HFFc6 (cell line): ENCODE measurements at regions not wholly inside any gene's neighbourhood (a gene's known extent, or its start where the extent isn't known, plus 50 kb on each side); places are given as distances from the start of the nearest gene placed in this dataset.

Source experiments
- DNase-seq: peaks from one replicate; pipeline ENCODE4 v3.0.0-alpha.2; 2018
- H3K27ac Mint-ChIP-seq: 2 replicates; pipeline ENCODE4 v1.8.0; 2020; ENCODE audit warnings: mild to moderate bottlenecking, mixed read lengths
- H3K27me3 Mint-ChIP-seq: 2 replicates; pipeline ENCODE4 v1.8.0; 2021; ENCODE audit warnings: mild to moderate bottlenecking, moderate library complexity, mixed read lengths; ENCODE audit not compliant: insufficient read depth
- H3K36me3 Mint-ChIP-seq: 2 replicates; pipeline ENCODE4 v1.8.0; 2021; ENCODE audit warnings: low read depth, mixed read lengths
- H3K4me1 Mint-ChIP-seq: 2 replicates; pipeline ENCODE4 v1.8.0; 2020; ENCODE audit warnings: low read depth, mixed read lengths
- H3K4me3 Mint-ChIP-seq: 2 replicates; pipeline ENCODE4 v1.8.0; 2020; ENCODE audit warnings: mild to moderate bottlenecking, moderate library complexity, mixed read lengths
- H3K9me3 Mint-ChIP-seq: 2 replicates; pipeline ENCODE4 v1.8.0; 2020; ENCODE audit warnings: mild to moderate bottlenecking, mixed read lengths
- CTCF ChIP-seq: fragments of 200-600 bp; sonication (generic); IDR thresholded peaks from 2 replicates; pipeline ENCODE4 v1.5.0; 2021; ENCODE audit warnings: antibody characterized with exemption, mild to moderate bottlenecking

DNA sequence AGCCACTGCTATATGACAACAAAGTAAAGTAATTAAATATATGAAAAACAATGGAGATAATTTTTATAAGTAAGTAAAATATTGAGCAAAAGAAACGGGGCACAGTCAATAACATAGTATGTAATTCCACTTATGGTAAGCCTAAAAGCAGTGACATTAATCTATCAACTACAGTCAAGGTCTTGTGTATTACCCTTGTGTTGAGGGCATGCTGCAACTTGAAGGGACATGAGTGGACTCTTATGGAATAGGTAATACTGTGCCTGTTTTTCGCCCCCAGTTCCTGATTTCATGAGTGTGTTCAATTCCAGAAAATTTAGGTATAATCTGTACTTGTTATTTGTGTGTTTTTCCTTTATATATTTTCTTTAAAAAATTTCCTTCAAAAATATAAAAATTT is 201.3 kb upstream of the SLITRK6 start:
- H3K27ac Mint-ChIP-seq, result no peak overlapping the region
- DNase-seq, result no peak
- H3K9me3 Mint-ChIP-seq, result peaks cover 5% of the 10 kb centered on the region
- no peaks in the 10 kb centered on the region for H3K27me3 Mint-ChIP-seq
- no peaks in the 10 kb centered on the region for H3K4me1 Mint-ChIP-seq
- TF ChIP-seq CTCF, result no peak
- no peak overlapping the region for H3K4me3 Mint-ChIP-seq
- no peaks in the 10 kb centered on the region for H3K36me3 Mint-ChIP-seq

DNA sequence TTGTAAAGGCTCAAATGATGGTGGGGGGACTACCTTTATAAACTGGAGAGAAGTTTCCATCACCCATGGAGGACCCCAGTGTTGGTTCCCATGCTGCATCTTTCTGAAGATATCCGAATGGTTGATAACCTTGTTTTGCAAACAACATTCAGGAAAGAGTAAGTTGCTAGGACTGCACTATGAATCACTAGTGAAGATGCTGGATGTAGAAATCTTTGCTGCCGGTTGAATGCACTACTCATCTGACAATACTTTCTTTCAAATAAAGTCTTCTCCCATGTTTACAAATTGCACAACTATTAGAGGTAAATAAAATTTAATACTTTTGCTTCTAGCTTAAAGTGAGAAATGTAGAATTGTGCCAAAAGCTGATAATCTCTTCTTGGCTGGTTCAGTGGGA is 198.4 kb upstream of the SLITRK6 start:
- no peaks in the 10 kb centered on the region for H3K36me3 Mint-ChIP-seq
- no peak overlapping the region for H3K4me3 Mint-ChIP-seq
- H3K4me1 Mint-ChIP-seq, result no peaks in the 10 kb centered on the region
- no peaks in the 10 kb centered on the region for H3K27me3 Mint-ChIP-seq
- peaks cover 10% of the 10 kb centered on the region; the same call in 1 of the 2 replicates for H3K9me3 Mint-ChIP-seq
- DNase-seq, result no peak
- H3K27ac Mint-ChIP-seq, result no peak overlapping the region
- TF ChIP-seq CTCF, result no peak

- Mint-ChIP-seq H3K27me3 (no peaks in the 10 kb centered on the region), H3K9me3 (peaks cover 12% of the 10 kb centered on the region; the same call in 1 of the 2 replicates), H3K36me3 (no peaks in the 10 kb centered on the region), H3K4me3 (no peak overlapping the region), H3K4me1 (no peaks in the 10 kb centered on the region), H3K27ac (no peak overlapping the region)
- no peak for DNase-seq
- TF ChIP-seq CTCF, result no peak
Measured at GRCh38 chr13:85995788-85996418, 196.7 kb upstream of the SLITRK6 start.

DNA sequence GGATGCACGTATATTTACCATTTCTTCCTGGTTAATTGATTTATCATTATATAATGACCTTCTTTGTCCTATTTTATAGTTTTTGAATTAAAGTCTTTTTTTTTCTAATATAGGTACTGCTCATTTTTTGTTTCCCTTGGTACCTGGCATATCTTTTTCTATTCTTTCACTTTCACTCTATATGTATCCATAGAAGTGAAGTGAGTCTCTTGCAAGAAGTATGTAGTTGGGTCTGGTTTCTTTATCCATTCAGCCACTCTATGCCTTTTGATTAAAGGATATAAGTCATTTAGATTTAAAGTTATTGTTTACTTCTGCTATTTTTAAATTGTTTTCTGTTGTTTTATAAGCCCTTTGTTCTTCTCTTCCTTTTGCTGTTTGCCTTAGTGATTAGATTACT is 194.3 kb upstream of the SLITRK6 start:
- TF ChIP-seq CTCF, result no peak
- no peaks in the 10 kb centered on the region for H3K27me3 Mint-ChIP-seq
- peaks cover 25% of the 10 kb centered on the region for H3K9me3 Mint-ChIP-seq
- H3K4me1 Mint-ChIP-seq, result no peaks in the 10 kb centered on the region
- no peak for DNase-seq
- H3K36me3 Mint-ChIP-seq, result no peaks in the 10 kb centered on the region
- no peak overlapping the region for H3K4me3 Mint-ChIP-seq
- H3K27ac Mint-ChIP-seq, result no peak overlapping the region

- Mint-ChIP-seq H3K4me1 (no peaks in the 10 kb centered on the region), H3K27me3 (no peaks in the 10 kb centered on the region), H3K4me3 (no peak overlapping the region), H3K9me3 (peaks cover 35% of the 10 kb centered on the region), H3K36me3 (no peaks in the 10 kb centered on the region), H3K27ac (no peak overlapping the region)
- no peak for DNase-seq
- no peak for TF ChIP-seq CTCF
Measured at GRCh38 chr13:85990397-85990796, 191.2 kb upstream of the SLITRK6 start.

- no peak for TF ChIP-seq CTCF
- DNase-seq, result no peak
- H3K27me3 Mint-ChIP-seq, result no peaks in the 10 kb centered on the region
- no peaks in the 10 kb centered on the region for H3K4me1 Mint-ChIP-seq
- peaks cover 26% of the 10 kb centered on the region for H3K9me3 Mint-ChIP-seq
- no peaks in the 10 kb centered on the region for H3K36me3 Mint-ChIP-seq
- H3K27ac Mint-ChIP-seq, result no peak overlapping the region
- H3K4me3 Mint-ChIP-seq, result no peak overlapping the region
Measured at GRCh38 chr13:85985797-85986196, 186.6 kb upstream of the SLITRK6 start.
